ENCODE measurements at regions not wholly inside any gene's neighbourhood (a gene's known extent, or its start where the extent isn't known, plus 50 kb on each side); places are given as distances from the start of the nearest gene placed in this dataset.

GRCh38 chr9:109886041-109886440 lies 106.0 kb downstream of the PALM2AKAP2 start:
- TF ChIP-seq, protein P1, sequence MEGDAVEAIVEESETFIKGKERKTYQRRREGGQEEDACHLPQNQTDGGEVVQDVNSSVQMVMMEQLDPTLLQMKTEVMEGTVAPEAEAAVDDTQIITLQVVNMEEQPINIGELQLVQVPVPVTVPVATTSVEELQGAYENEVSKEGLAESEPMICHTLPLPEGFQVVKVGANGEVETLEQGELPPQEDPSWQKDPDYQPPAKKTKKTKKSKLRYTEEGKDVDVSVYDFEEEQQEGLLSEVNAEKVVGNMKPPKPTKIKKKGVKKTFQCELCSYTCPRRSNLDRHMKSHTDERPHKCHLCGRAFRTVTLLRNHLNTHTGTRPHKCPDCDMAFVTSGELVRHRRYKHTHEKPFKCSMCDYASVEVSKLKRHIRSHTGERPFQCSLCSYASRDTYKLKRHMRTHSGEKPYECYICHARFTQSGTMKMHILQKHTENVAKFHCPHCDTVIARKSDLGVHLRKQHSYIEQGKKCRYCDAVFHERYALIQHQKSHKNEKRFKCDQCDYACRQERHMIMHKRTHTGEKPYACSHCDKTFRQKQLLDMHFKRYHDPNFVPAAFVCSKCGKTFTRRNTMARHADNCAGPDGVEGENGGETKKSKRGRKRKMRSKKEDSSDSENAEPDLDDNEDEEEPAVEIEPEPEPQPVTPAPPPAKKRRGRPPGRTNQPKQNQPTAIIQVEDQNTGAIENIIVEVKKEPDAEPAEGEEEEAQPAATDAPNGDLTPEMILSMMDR (IDR thresholded peaks at IDR 0.05; ENCODE audit: poor library complexity), result no peak
- TF ChIP-seq EZH2phosphoT487 (IDR thresholded peaks at IDR 0.05; ENCODE audit: low read depth, severe bottlenecking, unreplicated experiment) (no peak), EZH2 (IDR thresholded peaks at IDR 0.05; ENCODE audit: borderline replicate concordance) (no peak)

All from hepatocyte (in vitro differentiated cells).